GM21717 (cell line): ENCODE measurements at regions not wholly inside any gene's neighbourhood (a gene's known extent, or its start where the extent isn't known, plus 50 kb on each side); places are given as distances from the start of the nearest gene placed in this dataset.

ENCODE experiments used
- ATAC-seq: cut with Tn5 transposase; IDR thresholded peaks from one replicate; pipeline ENCODE4 v1.9.1; 2021; ENCODE audit warnings: mild to moderate bottlenecking, moderate library complexity; ENCODE audit not compliant: unreplicated experiment

DNA sequence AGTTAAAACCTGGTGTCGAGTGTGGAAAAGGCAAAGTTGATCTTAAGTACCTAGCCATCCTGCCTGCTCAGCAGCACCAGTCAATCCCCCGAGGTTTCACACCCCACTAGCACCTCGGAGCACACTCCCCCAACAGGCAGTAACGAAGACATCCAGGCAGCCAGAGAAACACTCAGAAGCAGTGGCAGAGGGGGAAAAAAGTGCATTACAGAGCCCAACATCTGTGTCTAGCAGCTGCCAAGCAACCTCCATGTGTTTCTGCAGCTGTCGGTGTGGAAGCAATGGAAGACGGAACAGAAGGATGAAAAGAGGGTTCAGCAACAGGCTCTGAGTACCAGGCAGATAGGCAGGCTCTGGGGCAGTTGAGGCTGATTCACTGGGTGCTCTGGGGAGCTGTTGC, 73.4 kb upstream of the PROX1 start:
- ATAC-seq = no peak

- ATAC-seq = no peak
These were observed 66.5 kb upstream of the PROX1 start for GRCh38 chr1:213921311-213921710.

DNA sequence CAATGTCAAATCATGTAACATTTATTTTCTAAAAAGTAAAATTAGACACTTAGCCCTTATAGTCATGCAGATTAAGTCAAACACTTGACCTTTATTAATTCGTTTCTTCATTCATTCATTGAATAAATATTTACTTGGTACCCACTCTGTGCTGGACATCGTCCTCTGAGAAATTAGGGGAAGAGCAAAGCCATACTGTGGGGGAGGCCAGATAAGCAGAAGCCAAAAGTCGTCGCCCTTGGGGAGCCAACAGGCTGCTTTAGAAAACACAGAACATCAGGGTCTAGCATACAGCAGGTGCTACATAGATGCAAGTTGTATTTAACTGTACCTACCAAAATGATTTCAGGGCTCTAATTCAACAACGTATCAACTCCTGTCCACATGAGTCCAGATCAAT, 66.1 kb upstream of the PROX1 start:
- no peak for ATAC-seq

- ATAC-seq = no peak
These were observed 62.1 kb upstream of the PROX1 start for GRCh38 chr1:213925531-213926182.

DNA sequence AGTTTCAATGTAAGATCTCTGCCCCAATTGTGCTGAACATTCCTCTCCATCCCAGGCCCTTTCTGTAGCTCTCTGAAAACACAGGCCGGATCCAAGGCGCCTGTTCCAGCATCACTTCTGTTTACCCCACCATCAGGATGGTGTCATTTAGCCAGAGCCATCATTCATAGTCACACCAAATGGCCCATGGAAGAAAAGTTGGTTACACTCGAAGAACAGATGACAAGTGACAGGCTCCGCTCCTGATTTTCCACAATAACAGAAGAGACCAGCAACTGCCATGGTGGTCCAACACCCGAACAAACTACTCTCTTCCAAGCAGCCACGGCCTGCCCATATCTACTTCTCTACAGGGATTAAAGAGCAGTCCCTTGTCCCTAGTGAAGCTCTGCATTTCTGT, 59.9 kb upstream of the PROX1 start:
- ATAC-seq = no peak

DNA sequence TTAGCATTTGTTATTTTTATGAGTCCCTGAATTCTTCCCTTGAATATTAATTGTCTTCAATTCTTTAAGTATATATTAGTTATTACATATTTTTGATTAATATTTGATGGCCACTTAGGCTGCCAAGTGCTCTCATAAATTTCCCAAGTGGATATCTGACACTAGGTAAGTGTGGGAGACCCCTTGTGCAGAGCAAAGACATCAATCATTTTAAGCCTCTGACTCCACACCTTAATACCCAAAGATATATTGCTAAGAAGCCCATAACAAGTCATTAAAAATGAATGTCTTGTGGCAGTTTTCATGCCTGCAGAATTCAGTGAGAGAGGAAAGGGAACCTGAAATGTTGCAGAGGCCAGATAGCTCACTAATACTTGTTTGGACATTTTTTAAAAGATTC, 58.4 kb upstream of the PROX1 start:
- no peak for ATAC-seq

- no peak for ATAC-seq
These were observed 55.9 kb upstream of the PROX1 start for GRCh38 chr1:213931836-213932235.

GRCh38 chr1:213933336-213933735, 54.4 kb upstream of the PROX1 start:
- no peak for ATAC-seq

DNA sequence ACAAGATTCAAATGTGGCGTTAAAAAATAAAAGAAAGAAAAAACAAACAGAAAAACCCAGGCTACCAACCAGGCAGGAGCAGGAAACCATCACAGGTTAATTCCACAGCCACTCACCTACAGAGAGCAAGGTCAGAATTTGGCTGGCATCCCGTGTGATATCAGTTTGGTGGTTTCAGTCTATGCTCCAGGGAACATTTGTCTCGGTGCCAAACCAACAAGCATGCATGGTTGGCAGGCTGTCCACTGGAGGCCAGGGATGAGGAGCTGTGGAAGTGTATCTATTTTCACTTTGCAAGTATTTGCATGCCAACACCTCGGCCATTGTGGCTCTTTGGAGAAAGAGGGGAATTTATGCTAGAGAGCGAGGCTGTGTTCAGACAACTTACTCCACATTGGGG, 53.1 kb upstream of the PROX1 start:
- ATAC-seq = no peak

DNA sequence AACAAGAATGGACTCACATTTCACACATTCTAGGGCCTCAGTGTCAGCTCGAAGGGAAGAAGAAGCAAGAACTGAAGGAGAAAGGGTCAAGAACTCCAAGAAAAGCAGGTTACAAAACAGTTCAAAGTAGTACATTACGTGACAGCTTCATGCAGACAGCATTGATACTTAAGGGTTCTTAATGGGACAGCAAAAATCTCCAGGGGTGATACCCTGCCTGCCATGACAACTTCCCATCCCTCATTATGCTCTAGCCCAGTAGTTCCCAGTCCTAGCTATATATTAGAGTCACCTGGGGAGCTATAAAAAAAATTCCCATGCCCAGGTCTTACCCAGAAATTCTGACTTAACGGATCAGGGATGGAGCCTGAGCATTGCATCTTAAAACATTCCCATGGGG, 51.2 kb upstream of the PROX1 start:
- no peak for ATAC-seq
